Activated CD8-positive, alpha-beta memory T cell treated with anti-CD3 and anti-CD28 coated beads, Interleukin-2, amount 50 U/mL, for 1 hour (primary cell): ENCODE measurements at regions not wholly inside any gene's neighbourhood (a gene's known extent, or its start where the extent isn't known, plus 50 kb on each side); places are given as distances from the start of the nearest gene placed in this dataset.

Source experiments
- DNase-seq: peaks from one replicate; pipeline ENCODE4 v3.0.0-alpha.2; 2020; ENCODE audit errors: extremely low read depth

GRCh38 chr3:176554791-176555654 lies 642.3 kb downstream of the TBL1XR1 start:
- no peak for DNase-seq

- DNase-seq, result no peak
Measured at GRCh38 chr3:176554264-176554663, 643.0 kb downstream of the TBL1XR1 start.

GRCh38 chr3:176526942-176527341 lies 670.3 kb downstream of the TBL1XR1 start:
- no peak for DNase-seq

- no peak for DNase-seq
Measured at GRCh38 chr3:176526225-176526624, 671.1 kb downstream of the TBL1XR1 start.

- no peak for DNase-seq
Measured at GRCh38 chr3:176523114-176523513, 674.2 kb downstream of the TBL1XR1 start.

GRCh38 chr3:176522436-176522835 lies 674.8 kb downstream of the TBL1XR1 start:
- no peak for DNase-seq

- no peak for DNase-seq
Measured at GRCh38 chr3:176521531-176522175, 675.6 kb downstream of the TBL1XR1 start.

- no peak for DNase-seq
Measured at GRCh38 chr3:176514297-176514696, 683.0 kb downstream of the TBL1XR1 start.

GRCh38 chr3:176513604-176514003 lies 683.7 kb downstream of the TBL1XR1 start:
- no peak for DNase-seq

GRCh38 chr3:176512037-176512436 lies 685.2 kb downstream of the TBL1XR1 start:
- DNase-seq, result no peak

- no peak for DNase-seq
Measured at GRCh38 chr3:176510097-176510496, 687.2 kb downstream of the TBL1XR1 start.

GRCh38 chr3:176505878-176506621 lies 691.2 kb downstream of the TBL1XR1 start:
- DNase-seq, result no peak

GRCh38 chr3:176491084-176491483 lies 706.2 kb downstream of the TBL1XR1 start:
- no peak for DNase-seq

GRCh38 chr3:176490357-176490756 lies 706.9 kb downstream of the TBL1XR1 start:
- DNase-seq, result no peak

GRCh38 chr3:176479248-176479647 lies 718.0 kb downstream of the TBL1XR1 start:
- DNase-seq, result no peak

GRCh38 chr3:176469694-176470205 lies 727.5 kb downstream of the TBL1XR1 start:
- DNase-seq, result no peak

GRCh38 chr3:176463610-176464009 lies 733.7 kb downstream of the TBL1XR1 start:
- DNase-seq, result no peak

- no peak for DNase-seq
Measured at GRCh38 chr3:176447369-176447768, 749.9 kb downstream of the TBL1XR1 start.

- DNase-seq, result no peak
Measured at GRCh38 chr3:176442326-176442725, 755.0 kb downstream of the TBL1XR1 start.

GRCh38 chr3:176439729-176440128 lies 757.6 kb downstream of the TBL1XR1 start:
- no peak for DNase-seq

- DNase-seq, result no peak
Measured at GRCh38 chr3:176431991-176432390, 765.3 kb downstream of the TBL1XR1 start.

- DNase-seq, result no peak
Measured at GRCh38 chr3:176431038-176431418, 766.3 kb downstream of the TBL1XR1 start.
